Activated CD8-positive, alpha-beta memory T cell treated with anti-CD3 and anti-CD28 coated beads, Interleukin-2, amount 50 U/mL, for 24 hours (primary cell): ENCODE measurements at regions not wholly inside any gene's neighbourhood (a gene's known extent, or its start where the extent isn't known, plus 50 kb on each side); places are given as distances from the start of the nearest gene placed in this dataset.

Experiments used
- DNase-seq: peaks from one replicate; pipeline ENCODE4 v3.0.0-alpha.2; 2020; ENCODE audit errors: extremely low read depth

GRCh38 chr3:187929112-187929816 is 184.0 kb upstream of the BCL6 start:
- no peak for DNase-seq

GRCh38 chr3:187930021-187930420 is 184.8 kb upstream of the BCL6 start:
- DNase-seq: no peak

GRCh38 chr3:187931101-187931500 is 185.8 kb upstream of the BCL6 start:
- DNase-seq: no peak

GRCh38 chr3:187931770-187932278 is 186.6 kb upstream of the BCL6 start:
- DNase-seq: no peak

GRCh38 chr3:187932530-187932929 is 187.3 kb upstream of the BCL6 start:
- no peak for DNase-seq

GRCh38 chr3:187935623-187936156 is 190.4 kb upstream of the BCL6 start:
- DNase-seq: no peak

GRCh38 chr3:187936676-187937075 is 191.4 kb upstream of the BCL6 start:
- no peak for DNase-seq

GRCh38 chr3:187939891-187940290 is 194.6 kb upstream of the BCL6 start:
- DNase-seq: no peak

- no peak for DNase-seq
Measured at GRCh38 chr3:187941135-187941847, 196.0 kb upstream of the BCL6 start.

GRCh38 chr3:187941848-187942194 is 196.6 kb upstream of the BCL6 start:
- no peak for DNase-seq

GRCh38 chr3:187942658-187943241 is 197.5 kb upstream of the BCL6 start:
- no peak for DNase-seq

GRCh38 chr3:187943677-187944389 is 198.6 kb upstream of the BCL6 start:
- no peak for DNase-seq

- DNase-seq: no peak
Measured at GRCh38 chr3:187944390-187945179, 199.3 kb upstream of the BCL6 start.

- DNase-seq: no peak
Measured at GRCh38 chr3:187945374-187945773, 200.1 kb upstream of the BCL6 start.

- DNase-seq: no peak
Measured at GRCh38 chr3:187946163-187946691, 201.0 kb upstream of the BCL6 start.

GRCh38 chr3:187946981-187947380 is 201.7 kb upstream of the BCL6 start:
- no peak for DNase-seq

GRCh38 chr3:187947927-187948682 is 202.8 kb upstream of the BCL6 start:
- no peak for DNase-seq

GRCh38 chr3:187949093-187949820 is 204.0 kb upstream of the BCL6 start:
- no peak for DNase-seq

GRCh38 chr3:187950671-187951070 is 203.3 kb upstream of the LPP start:
- no peak for DNase-seq
